MCF 10A (cell line): ENCODE measurements at regions not wholly inside any gene's neighbourhood (a gene's known extent, or its start where the extent isn't known, plus 50 kb on each side); places are given as distances from the start of the nearest gene placed in this dataset.

Experiments
- BruUV-seq: library from RNA; stranded (reverse); fragments of 400-500 nt; replicated peaks from 2 replicates; lab custom pipeline; 2021; lab: Mats Ljungman, UMichigan
- CTCF ChIA-PET: fragments of 300-600 bp; sonication (Branson Sonifier 250); formaldehyde crosslinking; extraction: SDS; loops from one replicate; lab custom pipeline; 2021; ENCODE audit warnings: antibody characterized with exemption, inconsistent platforms; lab: Yijun Ruan, JAX
- POLR2A ChIA-PET: fragments of 300-600, 350-650 bp; sonication (Branson Sonifier 250); formaldehyde crosslinking; extraction: SDS; loops from one replicate; lab custom pipeline; 2020; ENCODE audit warnings: antibody characterized with exemption, inconsistent platforms; lab: Yijun Ruan, JAX
- DNase-seq: peaks from one replicate; pipeline ENCODE4 v3.0.0-alpha.2; 2018; ENCODE audit not compliant: unreplicated experiment
- H3K27ac Mint-ChIP-seq: one replicate; pipeline ENCODE4 v1.8.0; 2022; ENCODE audit warnings: mild to moderate bottlenecking, low read depth, mixed read lengths; ENCODE audit not compliant: unreplicated experiment
- H3K27me3 Mint-ChIP-seq: one replicate; pipeline ENCODE4 v1.8.0; 2022; ENCODE audit warnings: mixed read lengths; ENCODE audit not compliant: insufficient read depth, unreplicated experiment
- H3K36me3 Mint-ChIP-seq: one replicate; pipeline ENCODE4 v1.8.0; 2022; ENCODE audit warnings: mild to moderate bottlenecking, moderate library complexity, mixed read lengths; ENCODE audit not compliant: insufficient read depth, unreplicated experiment
- H3K4me1 Mint-ChIP-seq: one replicate; pipeline ENCODE4 v1.8.0; 2022; ENCODE audit warnings: mixed read lengths; ENCODE audit not compliant: insufficient read depth, unreplicated experiment
- H3K4me3 Mint-ChIP-seq: one replicate; pipeline ENCODE4 v1.8.0; 2022; ENCODE audit warnings: mild to moderate bottlenecking, moderate library complexity, mixed read lengths; ENCODE audit not compliant: unreplicated experiment
- H3K9me3 Mint-ChIP-seq: one replicate; pipeline ENCODE4 v1.8.0; 2022; ENCODE audit warnings: mixed read lengths; ENCODE audit not compliant: unreplicated experiment
- intact Hi-C: fragments of 100-400 bp; cut with micrococcal nuclease; formaldehyde crosslinking; loops from 2 replicates; pipeline ENCODE4 v1.14.1; 2022
- TF ChIP-seq, protein P1 (sequence below): fragments of 200-600 bp; IDR thresholded peaks from one replicate; pipeline ENCODE4 v1.8.0; 2022; ENCODE audit warnings: antibody characterized with exemption, mild to moderate bottlenecking; ENCODE audit not compliant: unreplicated experiment

DNA sequence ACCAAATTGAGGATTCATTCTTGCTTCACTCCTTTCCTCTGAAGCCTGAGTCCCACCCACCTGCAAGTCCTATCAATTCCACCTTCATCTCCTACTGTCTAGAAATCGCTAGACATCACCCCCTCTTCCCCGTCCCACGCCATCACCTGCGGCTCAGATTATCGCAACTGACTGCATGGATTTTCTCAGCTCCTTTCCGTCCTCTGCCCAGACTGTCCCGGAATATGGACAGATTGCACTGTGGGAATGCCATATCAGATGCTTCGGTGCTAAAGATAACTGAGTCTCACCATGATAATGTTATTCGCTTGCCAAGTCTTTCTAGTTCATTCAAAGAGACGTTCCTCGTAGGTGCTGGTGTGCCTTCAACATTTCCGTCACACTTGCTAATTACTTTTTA is 66.4 kb upstream of the USP29 start:
- Mint-ChIP-seq H3K9me3 (peaks cover 38% of the 10 kb centered on the region), H3K27ac (no peak overlapping the region)
- no TSS peak for BruUV-seq

DNA sequence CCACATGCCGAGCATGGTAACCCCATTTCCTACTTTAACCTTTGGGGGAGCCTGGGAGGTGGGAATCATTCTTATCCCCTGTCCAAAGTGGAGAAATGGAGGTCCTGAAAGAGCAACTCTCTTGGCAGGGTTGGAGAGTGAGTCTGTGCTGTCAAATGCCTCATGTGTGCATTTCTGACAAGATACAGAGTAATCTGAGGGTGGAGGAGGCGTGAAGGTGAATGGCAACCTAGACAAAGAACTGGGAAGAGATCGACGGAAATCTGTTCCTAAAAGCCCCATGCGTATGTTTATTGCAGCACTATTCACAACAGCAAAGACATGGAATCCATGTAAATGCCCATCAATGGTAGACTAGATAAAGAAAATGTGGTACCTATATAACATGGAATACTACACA is 63.8 kb upstream of the USP29 start:
- Mint-ChIP-seq H3K27ac (no peak overlapping the region), H3K4me1 (no peaks in the 10 kb centered on the region), H3K4me3 (no peak overlapping the region), H3K27me3 (no peaks in the 10 kb centered on the region), H3K36me3 (no peaks in the 10 kb centered on the region), H3K9me3 (peaks cover 39% of the 10 kb centered on the region)
- no peak for DNase-seq
- ChIA-PET CTCF (interaction anchor here (0.6 kb wide), 2 partner anchors 274 to 1170 kb away, joined by 3 to 4 read pairs; no protein-coding TSS in a partner anchor), POLR2A (no interaction called here)
- intact Hi-C loops, result no loop called here
- no TSS peak for BruUV-seq
- TF ChIP-seq, protein P1, sequence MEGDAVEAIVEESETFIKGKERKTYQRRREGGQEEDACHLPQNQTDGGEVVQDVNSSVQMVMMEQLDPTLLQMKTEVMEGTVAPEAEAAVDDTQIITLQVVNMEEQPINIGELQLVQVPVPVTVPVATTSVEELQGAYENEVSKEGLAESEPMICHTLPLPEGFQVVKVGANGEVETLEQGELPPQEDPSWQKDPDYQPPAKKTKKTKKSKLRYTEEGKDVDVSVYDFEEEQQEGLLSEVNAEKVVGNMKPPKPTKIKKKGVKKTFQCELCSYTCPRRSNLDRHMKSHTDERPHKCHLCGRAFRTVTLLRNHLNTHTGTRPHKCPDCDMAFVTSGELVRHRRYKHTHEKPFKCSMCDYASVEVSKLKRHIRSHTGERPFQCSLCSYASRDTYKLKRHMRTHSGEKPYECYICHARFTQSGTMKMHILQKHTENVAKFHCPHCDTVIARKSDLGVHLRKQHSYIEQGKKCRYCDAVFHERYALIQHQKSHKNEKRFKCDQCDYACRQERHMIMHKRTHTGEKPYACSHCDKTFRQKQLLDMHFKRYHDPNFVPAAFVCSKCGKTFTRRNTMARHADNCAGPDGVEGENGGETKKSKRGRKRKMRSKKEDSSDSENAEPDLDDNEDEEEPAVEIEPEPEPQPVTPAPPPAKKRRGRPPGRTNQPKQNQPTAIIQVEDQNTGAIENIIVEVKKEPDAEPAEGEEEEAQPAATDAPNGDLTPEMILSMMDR, result no peak

More for the DNA sequence above, 66.4 kb upstream of the USP29 start:
- no peaks in the 10 kb centered on the region for H3K4me1 Mint-ChIP-seq
- intact Hi-C loops, result no loop called here
- CTCF ChIA-PET, result no interaction called here
- H3K27me3 Mint-ChIP-seq, result no peaks in the 10 kb centered on the region
- no peak overlapping the region for H3K4me3 Mint-ChIP-seq
- POLR2A ChIA-PET, result no interaction called here
- no peaks in the 10 kb centered on the region for H3K36me3 Mint-ChIP-seq
- TF ChIP-seq, protein P1, result no peak
- DNase-seq, result no peak

DNA sequence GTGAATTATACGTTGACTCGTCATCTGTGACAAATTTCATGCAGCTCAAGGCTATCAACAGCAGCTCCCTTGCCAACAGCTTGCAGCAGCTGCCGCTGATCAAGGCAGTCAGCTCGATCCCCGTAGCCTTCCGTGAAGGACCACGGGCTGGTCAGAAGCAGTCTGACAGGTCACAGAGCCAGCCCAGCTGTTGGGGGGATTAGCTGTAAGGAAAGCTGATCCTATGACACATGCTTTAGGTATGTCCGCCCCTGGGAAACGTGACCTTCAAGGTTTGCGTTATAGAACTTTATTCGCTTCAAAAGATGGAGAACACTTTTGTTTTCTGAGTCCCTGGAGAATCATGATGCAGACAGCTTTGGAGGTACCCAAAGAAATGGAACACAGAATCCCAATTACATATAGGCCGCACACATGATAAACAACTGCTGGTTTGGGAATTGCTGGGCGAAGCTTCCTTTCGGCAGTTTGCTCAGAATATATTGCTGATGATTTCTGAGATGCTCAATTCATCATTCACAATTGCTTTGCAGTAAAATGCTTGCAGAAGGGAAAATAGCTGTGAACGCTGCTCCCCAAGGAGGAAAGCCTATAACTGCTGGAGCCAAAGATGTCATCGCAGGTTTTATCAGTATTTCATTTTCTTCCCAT is 62.6 kb upstream of the USP29 start:
- Mint-ChIP-seq H3K27ac (no peak overlapping the region), H3K4me1 (no peaks in the 10 kb centered on the region), H3K4me3 (no peak overlapping the region), H3K36me3 (no peaks in the 10 kb centered on the region), H3K9me3 (peaks cover 41% of the 10 kb centered on the region), H3K27me3 (no peaks in the 10 kb centered on the region)
- TF ChIP-seq, protein P1, result no peak
- DNase-seq, result no peak
- BruUV-seq, result no TSS peak
- intact Hi-C loops, result no loop called here
- ChIA-PET CTCF (interaction anchor here (0.7 kb wide), 1 partner anchor 45 kb away, joined by 4 read pairs; no protein-coding TSS in a partner anchor), POLR2A (no interaction called here)

DNA sequence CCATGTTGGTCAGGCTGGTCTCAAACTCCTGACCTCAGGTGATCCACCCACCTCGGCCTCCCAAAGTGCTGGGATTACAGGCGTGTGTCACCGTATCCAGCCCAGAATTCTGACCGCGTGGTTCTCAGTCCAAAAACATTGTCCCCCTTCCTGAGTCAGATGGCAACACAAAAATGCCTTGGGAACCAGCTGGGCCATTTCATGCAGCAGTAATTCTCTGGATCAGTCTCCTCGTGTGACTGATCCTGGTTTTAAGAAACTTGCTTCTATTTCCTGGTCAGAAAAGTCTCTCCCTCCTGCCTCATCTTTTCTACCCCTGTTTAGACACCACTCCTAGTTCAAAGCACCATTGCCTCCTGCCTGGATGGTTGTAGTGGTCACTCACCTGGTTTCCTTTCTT is 60.9 kb upstream of the USP29 start:
- intact Hi-C loops, result no loop called here
- no peak for DNase-seq
- Mint-ChIP-seq H3K36me3 (no peaks in the 10 kb centered on the region), H3K27ac (no peak overlapping the region), H3K9me3 (peaks cover 46% of the 10 kb centered on the region), H3K27me3 (no peaks in the 10 kb centered on the region), H3K4me1 (no peaks in the 10 kb centered on the region), H3K4me3 (no peak overlapping the region)
- POLR2A ChIA-PET, result no interaction called here
- TF ChIP-seq, protein P1, result no peak
- CTCF ChIA-PET, result no interaction called here
- BruUV-seq, result no TSS peak
